HEK293T (cell line): ENCODE measurements at regions not wholly inside any gene's neighbourhood (a gene's known extent, or its start where the extent isn't known, plus 50 kb on each side); places are given as distances from the start of the nearest gene placed in this dataset.

ENCODE experiments used
- CTCF ChIA-PET: fragments of 350-600 bp; formaldehyde crosslinking; extraction: SDS; loops from one replicate; lab custom pipeline; 2021; ENCODE audit warnings: antibody characterized with exemption, inconsistent platforms; lab: Yijun Ruan, JAX
- POLR2A ChIA-PET: fragments of 350-600 bp; formaldehyde crosslinking; extraction: SDS; loops from one replicate; lab custom pipeline; 2020; ENCODE audit warnings: antibody characterized with exemption, inconsistent platforms; lab: Yijun Ruan, JAX
- DNase-seq: peaks from one replicate; pipeline ENCODE4 v3.0.0; 2012; ENCODE audit warnings: mixed read lengths; ENCODE audit errors: extremely low spot score
- ARNT ChIP-seq: fragments of 450-650 bp; IDR thresholded peaks from 2 replicates; pipeline ENCODE4 v1.6.1; 2017; ENCODE audit warnings: mild to moderate bottlenecking
- BHLHE40 ChIP-seq: fragments of 450-650 bp; IDR thresholded peaks from 2 replicates; pipeline ENCODE4 v1.6.1; 2016; ENCODE audit warnings: mild to moderate bottlenecking, moderate library complexity, borderline replicate concordance
- CTBP1 ChIP-seq: fragments of 450-650 bp; IDR thresholded peaks from 2 replicates; pipeline ENCODE4 v1.6.1; 2016; ENCODE audit warnings: borderline replicate concordance
- ELF4 ChIP-seq: fragments of 450-650 bp; IDR thresholded peaks from 2 replicates; pipeline ENCODE4 v1.6.1; 2017; ENCODE audit warnings: antibody characterized with exemption
- FOXA1 ChIP-seq: fragments of 450-650 bp; IDR thresholded peaks from 2 replicates; pipeline ENCODE4 v1.6.1; 2016; ENCODE audit warnings: mild to moderate bottlenecking
- FOXK2 ChIP-seq: fragments of 450-650 bp; IDR thresholded peaks from 2 replicates; pipeline ENCODE4 v1.6.1; 2016; ENCODE audit warnings: mild to moderate bottlenecking
- FOXM1 ChIP-seq: fragments of 450-650 bp; IDR thresholded peaks from 2 replicates; pipeline ENCODE4 v1.6.1; 2017; ENCODE audit warnings: mild to moderate bottlenecking, borderline replicate concordance
- HDGF ChIP-seq: fragments of 450-650 bp; IDR thresholded peaks from 2 replicates; pipeline ENCODE4 v1.6.1; 2017; ENCODE audit warnings: antibody characterized with exemption, borderline replicate concordance
- L3MBTL2 ChIP-seq: fragments of 450-650 bp; conservative IDR thresholded peaks from 2 replicates; pipeline ENCODE4 v1.6.1; 2016; ENCODE audit warnings: mild to moderate bottlenecking
- LEF1 ChIP-seq: fragments of 450-650 bp; IDR thresholded peaks from 2 replicates; pipeline ENCODE4 v1.6.1; 2017; ENCODE audit warnings: mild to moderate bottlenecking, borderline replicate concordance
- NFRKB ChIP-seq: fragments of 450-650 bp; IDR thresholded peaks from 2 replicates; pipeline ENCODE4 v1.6.1; 2016; ENCODE audit warnings: mild to moderate bottlenecking, moderate library complexity
- PKNOX1 ChIP-seq: fragments of 450-650 bp; IDR thresholded peaks from 2 replicates; pipeline ENCODE4 v1.6.1; 2016
- SP1 ChIP-seq: fragments of 450-650 bp; IDR thresholded peaks from 2 replicates; pipeline ENCODE4 v1.6.1; 2017
- SUZ12 ChIP-seq: fragments of 450-650 bp; IDR thresholded peaks from 2 replicates; pipeline ENCODE4 v1.6.1; 2016; ENCODE audit warnings: mild to moderate bottlenecking
- TARDBP ChIP-seq: fragments of 450-650 bp; IDR thresholded peaks from 2 replicates; pipeline ENCODE4 v1.6.1; 2016
- ZNF384 ChIP-seq: fragments of 450-650 bp; IDR thresholded peaks from 2 replicates; pipeline ENCODE4 v1.6.1; 2016

- TF ChIP-seq L3MBTL2: no peak
- no peak for TF ChIP-seq CTBP1
- no peak for TF ChIP-seq ZNF384
- no peak for TF ChIP-seq HDGF
- no peak for TF ChIP-seq BHLHE40
- POLR2A ChIA-PET: no interaction called here
- CTCF ChIA-PET: no interaction called here
- no peak for DNase-seq
Observed at GRCh38 chr13:84049443-84050219, 167.4 kb upstream of the SLITRK1 start.

DNA sequence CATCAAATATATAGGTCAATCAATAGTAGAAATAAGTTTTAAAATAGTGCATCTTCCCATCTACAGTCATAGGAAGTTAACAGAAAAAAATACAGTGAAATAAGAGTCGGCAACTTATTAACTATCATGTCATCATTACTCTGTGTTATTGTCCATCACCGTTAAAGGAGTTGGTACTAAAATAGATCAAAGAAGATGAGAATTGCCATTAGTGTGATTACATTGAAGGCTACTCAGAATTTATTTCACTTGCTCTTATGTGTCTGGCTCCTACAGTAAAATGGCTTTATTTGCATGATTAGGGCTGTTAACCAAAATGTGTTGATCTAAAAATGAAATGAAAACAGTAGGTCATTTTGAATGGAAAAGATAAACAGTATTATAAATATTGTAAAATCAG, 162.5 kb upstream of the SLITRK1 start:
- TF ChIP-seq FOXA1 (no peak), L3MBTL2 (no peak), CTBP1 (no peak), FOXM1 (no peak), SP1 (no peak), TARDBP (no peak), LEF1 (no peak), SUZ12 (no peak), BHLHE40 (no peak), ELF4 (no peak), HDGF (no peak)
- ChIA-PET CTCF (no interaction called here), POLR2A (no interaction called here)
- DNase-seq: no peak

DNA sequence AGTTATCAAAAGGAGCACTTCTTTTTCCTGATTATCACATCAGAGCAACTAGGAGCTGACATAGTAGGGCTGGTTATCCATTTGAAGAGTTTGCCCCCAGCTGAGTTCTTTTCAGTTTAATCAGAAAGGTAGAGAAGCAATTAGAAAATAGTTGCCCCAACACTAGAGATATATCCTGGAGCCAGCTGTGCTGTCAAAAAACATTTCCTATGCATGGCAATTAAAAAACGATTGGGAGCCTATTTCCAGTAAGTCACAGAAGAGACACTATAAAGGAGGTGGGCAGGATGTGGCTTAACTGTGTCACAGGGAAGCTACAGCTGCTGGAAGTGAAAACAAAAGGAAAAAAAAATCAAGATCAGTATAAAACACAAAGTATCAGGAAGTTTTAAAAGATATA, 155.7 kb upstream of the SLITRK1 start:
- POLR2A ChIA-PET: no interaction called here
- CTCF ChIA-PET: no interaction called here
- TF ChIP-seq ZNF384 (no peak), FOXK2 (no peak), SUZ12 (no peak), SP1 (no peak), PKNOX1 (no peak), FOXM1 (no peak), ARNT (no peak)
- DNase-seq: no peak

- POLR2A ChIA-PET: no interaction called here
- TF ChIP-seq ZNF384: no peak
- TF ChIP-seq FOXA1: no peak
- TF ChIP-seq ARNT: no peak
- TF ChIP-seq LEF1: no peak
- TF ChIP-seq BHLHE40: no peak
- no peak for TF ChIP-seq ELF4
- no peak for TF ChIP-seq FOXM1
- no peak for TF ChIP-seq SP1
- CTCF ChIA-PET: no interaction called here
- DNase-seq: no peak
Observed at GRCh38 chr13:84032116-84032515, 149.8 kb upstream of the SLITRK1 start.

DNA sequence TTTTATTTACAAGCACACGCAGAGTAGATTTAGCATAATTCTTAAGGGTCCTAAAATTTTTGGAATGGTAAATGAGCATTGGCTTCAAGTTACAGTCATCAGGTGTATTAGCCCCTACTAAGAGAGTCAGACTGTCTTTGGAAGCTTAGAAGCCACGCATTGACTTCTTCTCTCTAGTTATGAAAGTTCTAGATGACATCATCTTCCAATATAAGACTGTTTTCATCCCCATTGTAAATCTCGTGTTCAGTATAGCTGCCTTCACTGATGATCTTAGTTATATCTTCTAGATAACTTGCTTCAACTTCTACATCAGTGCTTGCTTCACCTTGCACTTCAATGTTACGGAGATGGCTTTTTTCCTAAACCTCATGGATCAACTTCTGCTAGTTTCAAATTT, 148.8 kb upstream of the SLITRK1 start:
- TF ChIP-seq FOXM1: no peak
- TF ChIP-seq HDGF: no peak
- no peak for TF ChIP-seq TARDBP
- no peak for TF ChIP-seq BHLHE40
- no peak for TF ChIP-seq PKNOX1
- no peak for TF ChIP-seq FOXK2
- no peak for TF ChIP-seq ELF4
- TF ChIP-seq LEF1: no peak
- TF ChIP-seq CTBP1: no peak
- no peak for DNase-seq
- POLR2A ChIA-PET: no interaction called here
- CTCF ChIA-PET: no interaction called here

- ChIA-PET CTCF (no interaction called here), POLR2A (no interaction called here)
- no peak for DNase-seq
- TF ChIP-seq HDGF (no peak), TARDBP (no peak), SP1 (no peak), FOXM1 (no peak), ZNF384 (no peak), L3MBTL2 (no peak), BHLHE40 (no peak), LEF1 (no peak), FOXK2 (no peak), CTBP1 (no peak), NFRKB (no peak), SUZ12 (no peak), FOXA1 (no peak), ARNT (no peak), ELF4 (no peak), PKNOX1 (no peak)
Observed at GRCh38 chr13:84029396-84029795, 147.1 kb upstream of the SLITRK1 start.
